WTC11 (cell line): ENCODE measurements at regions not wholly inside any gene's neighbourhood (a gene's known extent, or its start where the extent isn't known, plus 50 kb on each side); places are given as distances from the start of the nearest gene placed in this dataset.

ENCODE experiments used
- ATAC-seq: fragments of 200-7000 bp; cut with Tn5 transposase; 2 replicates; pipeline ENCODE4 v1.10.0; 2021; ENCODE audit warnings: mild to moderate bottlenecking, moderate library complexity
- CTCF ChIA-PET: fragments of 300-600 bp; sonication (Branson Sonifier 250); formaldehyde crosslinking; loops from one replicate; lab custom pipeline; 2021; ENCODE audit warnings: antibody characterized with exemption; lab: Charles Lee
- POLR2A ChIA-PET: fragments of 350-600 bp; sonication (Branson Sonifier 250); formaldehyde crosslinking; loops from one replicate; lab custom pipeline; 2021; ENCODE audit warnings: antibody characterized with exemption; lab: Charles Lee
- DNase-seq: peaks from one replicate; pipeline ENCODE4 v3.0.0; 2021; ENCODE audit warnings: low spot score
- H3K27ac Mint-ChIP-seq: 2 replicates; pipeline ENCODE4 v1.8.0; 2021; ENCODE audit warnings: mixed read lengths
- H3K27me3 Mint-ChIP-seq: 2 replicates; pipeline ENCODE4 v1.8.0; 2021; ENCODE audit warnings: low read depth, mild to moderate bottlenecking, moderate library complexity, mixed read lengths
- H3K36me3 Mint-ChIP-seq: 2 replicates; pipeline ENCODE4 v1.8.0; 2021; ENCODE audit warnings: mixed read lengths
- H3K4me1 Mint-ChIP-seq: 2 replicates; pipeline ENCODE4 v1.8.0; 2022; ENCODE audit warnings: mixed read lengths
- H3K4me3 Mint-ChIP-seq: 2 replicates; pipeline ENCODE4 v1.8.0; 2021; ENCODE audit warnings: mild to moderate bottlenecking, moderate library complexity, mixed read lengths
- H3K9me3 Mint-ChIP-seq: 2 replicates; pipeline ENCODE4 v1.8.0; 2021; ENCODE audit warnings: mixed read lengths
- CREB1 ChIP-seq: sonication (generic); formaldehyde crosslinking; IDR thresholded peaks from 2 replicates; pipeline ENCODE4 v1.8.0; 2023; ENCODE audit warnings: mild to moderate bottlenecking, missing genetic modification reagents
- EMX1 ChIP-seq: fragments of 250-450 bp; sonication (Bioruptor Pico); IDR thresholded peaks from 2 replicates; pipeline ENCODE4 v1.8.0; 2021; ENCODE audit warnings: mild to moderate bottlenecking
- ESRRA ChIP-seq: sonication (generic); formaldehyde crosslinking; IDR thresholded peaks from 2 replicates; pipeline ENCODE4 v1.8.1; 2022; ENCODE audit warnings: mild to moderate bottlenecking, missing genetic modification reagents, borderline replicate concordance
- FOXJ3 ChIP-seq: sonication (generic); formaldehyde crosslinking; IDR thresholded peaks from 2 replicates; pipeline ENCODE4 v1.9.0; 2021; ENCODE audit warnings: missing genetic modification reagents, mild to moderate bottlenecking, borderline replicate concordance
- FOXP1 ChIP-seq: sonication (generic); formaldehyde crosslinking; IDR thresholded peaks from 2 replicates; pipeline ENCODE4 v1.8.0; 2022; ENCODE audit warnings: missing genetic modification reagents, mild to moderate bottlenecking, moderate library complexity, borderline replicate concordance
- GTF2I ChIP-seq: fragments of 250-450 bp; sonication (Bioruptor Pico); conservative IDR thresholded peaks from 2 replicates; pipeline ENCODE4 v1.4.0; 2021; ENCODE audit warnings: mild to moderate bottlenecking
- HMGA2 ChIP-seq: fragments of 250-450 bp; sonication (Bioruptor Pico); IDR thresholded peaks from 2 replicates; pipeline ENCODE4 v1.4.0; 2021; ENCODE audit warnings: mild to moderate bottlenecking, moderate library complexity
- IRF2 ChIP-seq: sonication (generic); formaldehyde crosslinking; IDR thresholded peaks from 2 replicates; pipeline ENCODE4 v1.8.0; 2022; ENCODE audit warnings: low read depth, missing genetic modification reagents, borderline replicate concordance
- SMAD3 ChIP-seq: sonication (generic); formaldehyde crosslinking; IDR thresholded peaks from 2 replicates; pipeline ENCODE4 v1.8.0; 2022; ENCODE audit warnings: missing genetic modification reagents, mild to moderate bottlenecking, borderline replicate concordance
- SMAD4 ChIP-seq: sonication (generic); formaldehyde crosslinking; IDR thresholded peaks from 2 replicates; pipeline ENCODE4 v1.8.0; 2022; ENCODE audit warnings: mild to moderate bottlenecking, missing genetic modification reagents
- SOX15 ChIP-seq: fragments of 250-450 bp; sonication (Bioruptor Pico); IDR thresholded peaks from 2 replicates; pipeline ENCODE4 v1.9.0; 2021; ENCODE audit warnings: mild to moderate bottlenecking
- TEAD4 ChIP-seq: sonication (generic); formaldehyde crosslinking; IDR thresholded peaks from 2 replicates; pipeline ENCODE4 v1.8.0; 2022; ENCODE audit warnings: mild to moderate bottlenecking, missing genetic modification reagents
- ZBTB21 ChIP-seq: sonication (generic); formaldehyde crosslinking; IDR thresholded peaks from 2 replicates; pipeline ENCODE4 v1.8.1; 2023; ENCODE audit warnings: mild to moderate bottlenecking, missing genetic modification reagents, borderline replicate concordance
- ZNF121 ChIP-seq: sonication (generic); formaldehyde crosslinking; IDR thresholded peaks from 2 replicates; pipeline ENCODE4 v1.8.0; 2023; ENCODE audit warnings: missing genetic modification reagents
- ZNF219 ChIP-seq: sonication (generic); formaldehyde crosslinking; IDR thresholded peaks from 2 replicates; pipeline ENCODE4 v1.8.0; 2023; ENCODE audit warnings: missing genetic modification reagents, mild to moderate bottlenecking, borderline replicate concordance
- ZNF263 ChIP-seq: sonication (generic); formaldehyde crosslinking; IDR thresholded peaks from 2 replicates; pipeline ENCODE4 v1.8.1; 2022; ENCODE audit warnings: low read depth, mild to moderate bottlenecking, moderate library complexity, missing genetic modification reagents
- ZNF396 ChIP-seq: fragments of 250-450 bp; sonication (Bioruptor Pico); IDR thresholded peaks from 2 replicates; pipeline ENCODE4 v1.8.0; 2021; ENCODE audit warnings: mild to moderate bottlenecking, moderate library complexity, borderline replicate concordance
- TF ChIP-seq, protein P1 (sequence below): sonication (generic); formaldehyde crosslinking; IDR thresholded peaks from 2 replicates; pipeline ENCODE4 v1.8.1; 2022; ENCODE audit warnings: low read depth, mild to moderate bottlenecking, moderate library complexity, missing genetic modification reagents, borderline replicate concordance
- TF ChIP-seq, protein P2 (sequence below): sonication (generic); formaldehyde crosslinking; IDR thresholded peaks from 2 replicates; pipeline ENCODE4 v1.8.0; 2022; ENCODE audit warnings: mild to moderate bottlenecking, missing genetic modification reagents
- TF ChIP-seq, protein P3 (sequence below): sonication (generic); formaldehyde crosslinking; IDR thresholded peaks from 2 replicates; pipeline ENCODE4 v1.8.1; 2023; ENCODE audit warnings: mild to moderate bottlenecking, moderate library complexity, missing genetic modification reagents
- TF ChIP-seq, protein P4 (sequence below): fragments of 250-450 bp; sonication (Bioruptor Pico); IDR thresholded peaks from 2 replicates; pipeline ENCODE4 v1.9.0; 2021; ENCODE audit warnings: moderate library complexity, mild to moderate bottlenecking, inconsistent platforms, borderline replicate concordance
- TF ChIP-seq, protein P5 (sequence below): sonication (generic); formaldehyde crosslinking; IDR thresholded peaks from 2 replicates; pipeline ENCODE4 v1.8.1; 2022; ENCODE audit warnings: low read depth, missing genetic modification reagents, borderline replicate concordance
- TF ChIP-seq, protein P6 (sequence below): sonication (generic); formaldehyde crosslinking; IDR thresholded peaks from 2 replicates; pipeline ENCODE4 v1.8.1; 2023; ENCODE audit warnings: mild to moderate bottlenecking, missing genetic modification reagents

DNA sequence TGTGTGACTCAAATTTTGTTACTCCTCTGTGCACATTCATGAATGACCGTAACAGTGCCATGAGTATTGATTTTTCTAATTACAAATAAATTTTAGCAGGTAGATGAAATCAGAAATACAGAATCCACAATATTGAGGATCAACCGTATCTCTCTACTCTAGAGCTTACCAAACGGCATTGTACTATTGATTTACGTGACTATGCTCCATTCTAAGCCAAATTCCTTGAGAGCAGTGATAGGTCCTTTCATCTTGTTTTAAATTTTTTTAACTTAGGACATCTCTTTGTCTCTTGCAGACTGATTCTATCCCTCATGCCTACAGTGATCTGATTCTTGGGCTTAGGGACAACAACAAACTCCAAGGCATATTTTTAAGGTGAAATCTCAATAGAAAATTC lies 172.3 kb upstream of the C1QTNF7 start (continued):
- TF ChIP-seq, protein P1, sequence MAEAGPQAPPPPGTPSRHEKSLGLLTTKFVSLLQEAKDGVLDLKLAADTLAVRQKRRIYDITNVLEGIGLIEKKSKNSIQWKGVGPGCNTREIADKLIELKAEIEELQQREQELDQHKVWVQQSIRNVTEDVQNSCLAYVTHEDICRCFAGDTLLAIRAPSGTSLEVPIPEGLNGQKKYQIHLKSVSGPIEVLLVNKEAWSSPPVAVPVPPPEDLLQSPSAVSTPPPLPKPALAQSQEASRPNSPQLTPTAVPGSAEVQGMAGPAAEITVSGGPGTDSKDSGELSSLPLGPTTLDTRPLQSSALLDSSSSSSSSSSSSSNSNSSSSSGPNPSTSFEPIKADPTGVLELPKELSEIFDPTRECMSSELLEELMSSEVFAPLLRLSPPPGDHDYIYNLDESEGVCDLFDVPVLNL (CRISPR knock-in tag): no peak
- no peak for TF ChIP-seq ESRRA (CRISPR knock-in tag)

DNA sequence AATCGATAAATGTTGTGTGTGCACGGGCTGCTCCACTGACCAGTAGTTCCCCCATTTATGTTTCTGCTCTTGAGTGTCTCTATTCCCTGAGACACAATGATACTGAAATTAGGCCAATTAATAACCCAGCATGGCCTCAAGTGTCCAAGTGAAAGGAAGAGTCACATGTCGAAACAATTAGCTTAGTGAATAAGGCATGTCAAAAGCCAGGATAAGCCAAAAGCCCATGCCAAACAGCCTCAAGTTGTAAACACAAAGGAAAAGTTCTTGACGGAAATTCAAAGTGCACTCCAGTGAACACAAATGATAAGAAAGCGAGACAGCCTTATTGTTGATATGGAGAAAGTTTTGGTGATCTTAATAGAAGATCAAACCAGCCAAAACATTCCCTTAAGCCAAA lies 167.1 kb upstream of the C1QTNF7 start:
- ChIA-PET CTCF (no interaction called here), POLR2A (no interaction called here)
- H3K4me1 Mint-ChIP-seq: peaks cover 14% of the 10 kb centered on the region
- peaks cover 17% of the 10 kb centered on the region for H3K27me3 Mint-ChIP-seq
- ATAC-seq: no peak
- H3K4me3 Mint-ChIP-seq: no peak overlapping the region
- peaks cover 11% of the 10 kb centered on the region for H3K9me3 Mint-ChIP-seq
- no peak overlapping the region for H3K27ac Mint-ChIP-seq
- no peaks in the 10 kb centered on the region for H3K36me3 Mint-ChIP-seq
- no peak for DNase-seq
- no peak for TF ChIP-seq CREB1 (CRISPR knock-in tag)
- TF ChIP-seq EMX1 (CRISPR knock-in tag): no peak
- TF ChIP-seq FOXP1 (CRISPR knock-in tag): no peak
- TF ChIP-seq, protein P2, sequence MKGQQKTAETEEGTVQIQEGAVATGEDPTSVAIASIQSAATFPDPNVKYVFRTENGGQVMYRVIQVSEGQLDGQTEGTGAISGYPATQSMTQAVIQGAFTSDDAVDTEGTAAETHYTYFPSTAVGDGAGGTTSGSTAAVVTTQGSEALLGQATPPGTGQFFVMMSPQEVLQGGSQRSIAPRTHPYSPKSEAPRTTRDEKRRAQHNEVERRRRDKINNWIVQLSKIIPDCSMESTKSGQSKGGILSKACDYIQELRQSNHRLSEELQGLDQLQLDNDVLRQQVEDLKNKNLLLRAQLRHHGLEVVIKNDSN (CRISPR knock-in tag): no peak
- TF ChIP-seq IRF2 (CRISPR knock-in tag): no peak
- no peak for TF ChIP-seq ZNF263 (CRISPR knock-in tag)
- no peak for TF ChIP-seq ZNF219

DNA sequence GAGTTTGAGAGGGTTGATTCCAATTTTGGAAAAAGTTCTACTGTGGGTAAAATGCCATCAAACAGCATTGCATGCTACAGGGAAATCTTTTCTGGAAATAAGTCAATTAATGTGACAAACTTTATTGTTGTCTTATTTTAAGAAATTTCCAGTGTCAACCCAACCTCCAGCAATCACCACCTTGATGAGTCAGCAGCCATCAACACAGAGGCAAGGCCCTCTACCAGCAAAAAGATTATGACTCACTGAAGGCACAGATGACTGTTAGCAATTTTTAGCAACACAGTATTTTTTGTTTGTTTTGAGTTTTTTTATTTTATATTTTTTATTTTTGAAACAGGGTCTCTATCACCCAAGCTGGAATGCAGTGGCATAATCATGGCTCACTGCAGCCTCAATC lies 165.4 kb upstream of the C1QTNF7 start:
- DNase-seq: no peak
- H3K4me3 Mint-ChIP-seq: no peak overlapping the region
- peaks cover 27% of the 10 kb centered on the region for H3K9me3 Mint-ChIP-seq
- TF ChIP-seq ZBTB21 (CRISPR knock-in tag): no peak
- TF ChIP-seq FOXJ3 (CRISPR knock-in tag): no peak
- no peak for TF ChIP-seq ZNF121 (CRISPR knock-in tag)
- no peak for TF ChIP-seq HMGA2
- TF ChIP-seq TEAD4 (CRISPR knock-in tag): no peak
- TF ChIP-seq GTF2I (CRISPR knock-in tag): no peak
- no peak for TF ChIP-seq SOX15
- TF ChIP-seq, protein P3, sequence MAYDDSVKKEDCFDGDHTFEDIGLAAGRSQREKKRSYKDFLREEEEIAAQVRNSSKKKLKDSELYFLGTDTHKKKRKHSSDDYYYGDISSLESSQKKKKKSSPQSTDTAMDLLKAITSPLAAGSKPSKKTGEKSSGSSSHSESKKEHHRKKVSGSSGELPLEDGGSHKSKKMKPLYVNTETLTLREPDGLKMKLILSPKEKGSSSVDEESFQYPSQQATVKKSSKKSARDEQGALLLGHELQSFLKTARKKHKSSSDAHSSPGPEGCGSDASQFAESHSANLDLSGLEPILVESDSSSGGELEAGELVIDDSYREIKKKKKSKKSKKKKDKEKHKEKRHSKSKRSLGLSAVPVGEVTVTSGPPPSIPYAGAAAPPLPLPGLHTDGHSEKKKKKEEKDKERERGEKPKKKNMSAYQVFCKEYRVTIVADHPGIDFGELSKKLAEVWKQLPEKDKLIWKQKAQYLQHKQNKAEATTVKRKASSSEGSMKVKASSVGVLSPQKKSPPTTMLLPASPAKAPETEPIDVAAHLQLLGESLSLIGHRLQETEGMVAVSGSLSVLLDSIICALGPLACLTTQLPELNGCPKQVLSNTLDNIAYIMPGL: no peak
- TF ChIP-seq, protein P4, sequence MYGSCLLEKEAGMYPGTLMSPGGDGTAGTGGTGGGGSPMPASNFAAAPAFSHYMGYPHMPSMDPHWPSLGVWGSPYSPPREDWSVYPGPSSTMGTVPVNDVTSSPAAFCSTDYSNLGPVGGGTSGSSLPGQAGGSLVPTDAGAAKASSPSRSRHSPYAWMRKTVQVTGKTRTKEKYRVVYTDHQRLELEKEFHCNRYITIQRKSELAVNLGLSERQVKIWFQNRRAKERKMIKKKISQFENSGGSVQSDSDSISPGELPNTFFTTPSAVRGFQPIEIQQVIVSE (CRISPR knock-in tag): no peak
- no peak for TF ChIP-seq CREB1 (CRISPR knock-in tag)
- TF ChIP-seq SMAD3 (CRISPR knock-in tag): no peak
- TF ChIP-seq, protein P5, sequence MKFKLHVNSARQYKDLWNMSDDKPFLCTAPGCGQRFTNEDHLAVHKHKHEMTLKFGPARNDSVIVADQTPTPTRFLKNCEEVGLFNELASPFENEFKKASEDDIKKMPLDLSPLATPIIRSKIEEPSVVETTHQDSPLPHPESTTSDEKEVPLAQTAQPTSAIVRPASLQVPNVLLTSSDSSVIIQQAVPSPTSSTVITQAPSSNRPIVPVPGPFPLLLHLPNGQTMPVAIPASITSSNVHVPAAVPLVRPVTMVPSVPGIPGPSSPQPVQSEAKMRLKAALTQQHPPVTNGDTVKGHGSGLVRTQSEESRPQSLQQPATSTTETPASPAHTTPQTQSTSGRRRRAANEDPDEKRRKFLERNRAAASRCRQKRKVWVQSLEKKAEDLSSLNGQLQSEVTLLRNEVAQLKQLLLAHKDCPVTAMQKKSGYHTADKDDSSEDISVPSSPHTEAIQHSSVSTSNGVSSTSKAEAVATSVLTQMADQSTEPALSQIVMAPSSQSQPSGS (CRISPR knock-in tag): no peak
- no peak for TF ChIP-seq SMAD4
- TF ChIP-seq ZNF396 (CRISPR knock-in tag): no peak
- TF ChIP-seq, protein P6, sequence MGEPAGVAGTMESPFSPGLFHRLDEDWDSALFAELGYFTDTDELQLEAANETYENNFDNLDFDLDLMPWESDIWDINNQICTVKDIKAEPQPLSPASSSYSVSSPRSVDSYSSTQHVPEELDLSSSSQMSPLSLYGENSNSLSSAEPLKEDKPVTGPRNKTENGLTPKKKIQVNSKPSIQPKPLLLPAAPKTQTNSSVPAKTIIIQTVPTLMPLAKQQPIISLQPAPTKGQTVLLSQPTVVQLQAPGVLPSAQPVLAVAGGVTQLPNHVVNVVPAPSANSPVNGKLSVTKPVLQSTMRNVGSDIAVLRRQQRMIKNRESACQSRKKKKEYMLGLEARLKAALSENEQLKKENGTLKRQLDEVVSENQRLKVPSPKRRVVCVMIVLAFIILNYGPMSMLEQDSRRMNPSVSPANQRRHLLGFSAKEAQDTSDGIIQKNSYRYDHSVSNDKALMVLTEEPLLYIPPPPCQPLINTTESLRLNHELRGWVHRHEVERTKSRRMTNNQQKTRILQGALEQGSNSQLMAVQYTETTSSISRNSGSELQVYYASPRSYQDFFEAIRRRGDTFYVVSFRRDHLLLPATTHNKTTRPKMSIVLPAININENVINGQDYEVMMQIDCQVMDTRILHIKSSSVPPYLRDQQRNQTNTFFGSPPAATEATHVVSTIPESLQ (CRISPR knock-in tag): no peak
- no peaks in the 10 kb centered on the region for H3K4me1 Mint-ChIP-seq
- peaks cover 10% of the 10 kb centered on the region for H3K36me3 Mint-ChIP-seq
- H3K27ac Mint-ChIP-seq: no peak overlapping the region
- peaks cover 3% of the 10 kb centered on the region; the same call in 1 of the 2 replicates for H3K27me3 Mint-ChIP-seq
- ATAC-seq: no peak
- CTCF ChIA-PET: no interaction called here
- POLR2A ChIA-PET: no interaction called here
